GM19324 (cell line): ENCODE measurements at regions not wholly inside any gene's neighbourhood (a gene's known extent, or its start where the extent isn't known, plus 50 kb on each side); places are given as distances from the start of the nearest gene placed in this dataset.
"Not testable (repeated sequence)": the region's sequence is repeated elsewhere in the genome, so short reads cannot be mapped to it uniquely, and the experiment has no call there.

ENCODE experiments used
- ATAC-seq: cut with Tn5 transposase; IDR thresholded peaks from one replicate; pipeline ENCODE4 v1.9.1; 2021; ENCODE audit warnings: mild to moderate bottlenecking, moderate library complexity; ENCODE audit not compliant: unreplicated experiment, low FRiP score

GRCh38 chr14:34053666-34054065, 102.8 kb upstream of the EGLN3 start:
- no peak for ATAC-seq

GRCh38 chr14:34052658-34053014, 101.8 kb upstream of the EGLN3 start:
- no peak for ATAC-seq

DNA sequence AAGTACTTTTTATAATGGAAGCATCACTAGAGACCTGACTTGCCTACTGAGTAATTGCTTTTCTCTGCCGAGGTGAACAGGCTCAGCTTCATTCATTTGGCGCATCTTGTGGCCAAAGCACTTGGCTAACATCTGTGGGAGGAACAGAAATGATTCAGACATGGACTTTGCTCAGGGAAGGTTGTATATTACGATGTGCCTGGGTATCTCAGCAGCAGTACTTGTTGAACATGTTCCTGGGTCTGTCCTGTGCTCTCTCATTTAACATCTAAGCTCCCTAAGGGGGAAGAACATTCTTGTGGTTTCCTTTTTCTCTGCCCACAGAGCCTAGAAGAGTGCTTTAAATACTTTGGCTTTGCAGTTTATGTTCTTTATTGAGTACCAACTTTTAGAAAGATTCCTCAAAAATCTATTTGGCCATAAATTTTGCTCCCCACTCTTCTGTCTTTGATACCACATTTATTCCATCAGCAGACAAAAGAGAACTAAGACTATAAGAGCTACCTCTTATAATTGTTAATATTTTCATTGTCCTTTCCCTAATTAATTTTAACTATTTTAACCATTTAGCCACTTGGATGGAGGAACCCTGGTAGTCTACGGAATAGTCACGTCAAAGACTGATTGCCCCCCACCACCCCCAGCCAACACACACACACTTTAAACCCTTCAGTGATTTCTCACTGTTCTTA, 101.2 kb upstream of the EGLN3 start:
- ATAC-seq = peak; percentile 36

- ATAC-seq = no peak
These were observed 99.7 kb upstream of the EGLN3 start for GRCh38 chr14:34050606-34051005.

- no peak for ATAC-seq
These were observed 98.9 kb upstream of the EGLN3 start for GRCh38 chr14:34049790-34050189.

DNA sequence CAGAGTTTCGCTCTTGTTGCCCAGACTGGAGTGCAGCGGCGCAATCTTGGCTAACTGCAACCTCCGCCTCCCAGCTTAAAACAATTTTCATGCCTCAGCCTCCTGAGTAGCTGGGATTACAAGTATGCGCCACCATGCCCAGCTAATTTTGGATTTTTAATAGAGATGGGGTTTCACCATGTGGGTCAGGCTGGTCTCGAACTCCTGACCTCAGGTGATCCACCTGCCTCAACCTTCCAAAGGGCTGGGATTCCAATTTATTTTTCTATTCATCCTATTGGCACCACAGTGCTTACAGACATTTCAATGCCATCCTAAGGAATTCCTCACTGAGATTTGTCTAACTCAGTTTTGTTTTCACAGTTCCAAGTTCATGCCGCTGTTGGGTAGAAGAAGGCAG, 98.3 kb upstream of the EGLN3 start:
- not testable (repeated sequence) for ATAC-seq

DNA sequence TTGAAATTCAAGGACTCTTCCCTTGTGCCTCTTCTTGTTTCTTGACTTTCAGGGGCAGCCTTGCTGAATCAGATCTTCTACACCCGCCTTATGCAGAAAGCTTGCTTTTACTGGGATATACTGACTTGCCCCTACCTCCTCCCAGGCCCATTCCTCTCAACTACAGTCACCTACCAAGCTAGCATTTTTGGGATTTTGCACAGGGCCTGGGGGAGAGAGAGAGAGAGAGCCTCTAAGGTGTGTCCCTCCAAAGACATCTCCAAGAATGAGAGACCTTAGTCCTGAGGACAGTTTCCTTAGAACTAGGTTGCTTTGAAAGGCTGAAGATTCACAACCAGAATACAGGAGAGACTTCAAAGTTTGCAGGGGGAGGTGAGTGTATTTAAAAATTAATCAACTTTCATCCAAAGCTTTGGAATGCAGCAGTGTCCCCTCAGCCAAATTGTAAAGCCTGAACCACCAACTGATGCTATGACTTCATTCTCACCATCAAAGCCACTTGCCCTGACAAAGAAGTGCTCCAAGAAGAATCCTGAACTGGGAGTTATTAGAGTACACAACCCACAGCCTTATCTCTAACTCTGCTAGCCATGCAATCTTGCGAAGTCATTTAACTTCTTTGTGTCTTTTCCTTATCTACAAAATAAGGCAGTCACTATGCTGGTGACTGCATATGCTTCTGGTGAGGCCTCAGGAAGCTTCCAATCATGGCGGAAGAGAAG, 96.1 kb upstream of the EGLN3 start:
- ATAC-seq = no peak

DNA sequence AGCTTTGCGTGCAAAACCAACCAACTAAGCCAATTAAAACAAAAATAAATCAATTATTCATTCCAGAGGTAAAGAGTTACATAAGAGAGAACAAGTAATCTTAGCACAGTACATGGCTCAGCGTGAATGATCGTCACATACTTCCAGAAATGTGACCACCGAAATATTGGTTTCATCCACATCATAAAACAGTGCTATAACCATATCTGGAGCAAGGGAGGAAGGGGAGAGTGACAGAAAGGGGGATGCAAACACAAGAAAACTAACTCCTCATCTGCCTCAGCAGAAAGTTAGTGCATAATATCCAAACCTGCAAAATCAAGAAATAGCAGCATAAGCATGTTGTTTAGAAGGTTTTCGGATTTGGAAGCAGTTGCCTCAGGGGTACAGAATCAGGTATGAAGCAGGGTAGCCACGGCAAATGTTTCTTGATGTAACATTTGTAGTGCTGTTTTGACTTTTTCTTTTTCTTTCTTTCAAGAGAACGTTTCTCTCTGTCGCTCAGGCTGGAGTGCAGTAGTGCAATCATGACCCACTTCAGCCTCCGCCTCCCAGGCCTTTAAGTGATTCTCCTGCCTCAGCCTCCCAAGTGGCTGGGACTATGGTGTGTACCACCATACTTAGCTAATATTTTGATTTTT, 93.9 kb upstream of the EGLN3 start:
- no peak for ATAC-seq

- no peak for ATAC-seq
These were observed 93.4 kb upstream of the EGLN3 start for GRCh38 chr14:34044373-34044637.

GRCh38 chr14:34043627-34044372, 92.9 kb upstream of the EGLN3 start:
- no peak for ATAC-seq

GRCh38 chr14:34041220-34041619, 90.3 kb upstream of the EGLN3 start:
- no peak for ATAC-seq

DNA sequence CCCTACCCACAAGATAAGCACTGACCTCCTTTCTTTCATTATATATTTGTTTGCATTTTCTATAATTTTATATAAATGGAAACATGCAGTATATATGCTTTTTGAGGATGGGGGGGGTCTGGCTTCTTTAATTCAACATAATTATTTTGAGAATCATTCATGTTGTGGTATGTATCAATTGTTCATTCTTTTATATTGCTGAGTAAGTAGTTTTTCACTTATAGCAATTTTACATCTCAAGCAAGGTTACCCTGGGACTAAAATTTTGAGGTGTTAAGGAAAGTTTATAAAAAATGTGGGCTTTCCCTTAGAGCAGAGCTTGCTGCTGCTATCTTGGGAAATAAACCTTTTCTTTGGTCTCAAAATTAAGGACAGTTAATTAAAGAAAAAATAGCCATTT, 89.9 kb upstream of the EGLN3 start:
- ATAC-seq = no peak

- no peak for ATAC-seq
These were observed 88.7 kb upstream of the EGLN3 start for GRCh38 chr14:34039428-34040047.

DNA sequence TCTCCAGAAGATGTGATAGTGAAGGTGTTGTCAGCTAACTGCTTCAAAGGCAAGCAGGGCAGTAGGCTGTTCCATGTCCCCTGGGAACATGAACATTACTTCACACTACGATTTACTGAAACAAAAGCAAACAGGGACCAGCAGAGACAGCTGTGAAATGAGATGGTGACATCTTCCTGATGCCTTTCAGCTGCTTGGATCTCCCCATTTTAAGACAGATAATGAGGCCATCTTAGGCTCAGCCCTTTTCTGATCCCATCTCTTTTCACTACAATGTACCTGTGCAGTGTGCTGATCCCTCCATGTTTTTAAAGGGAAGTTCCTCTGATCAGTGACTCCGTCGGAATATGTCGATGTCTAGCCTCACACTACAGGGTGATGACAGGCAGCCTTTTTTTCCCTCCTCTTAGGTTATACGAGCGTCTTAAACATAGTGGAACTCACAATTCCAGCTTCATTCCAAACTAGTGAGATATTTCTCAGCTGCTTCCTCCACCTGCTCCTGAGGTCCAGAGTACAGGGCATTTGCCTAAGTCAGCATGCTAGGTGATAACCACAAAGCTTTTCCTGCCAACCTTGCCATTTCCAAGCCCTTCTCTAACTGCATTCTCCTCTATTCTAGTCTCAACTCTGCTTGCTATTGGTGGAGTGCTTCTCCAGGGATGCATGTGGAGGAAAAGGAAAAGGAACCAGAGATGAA, 87.6 kb upstream of the EGLN3 start:
- ATAC-seq = no peak

DNA sequence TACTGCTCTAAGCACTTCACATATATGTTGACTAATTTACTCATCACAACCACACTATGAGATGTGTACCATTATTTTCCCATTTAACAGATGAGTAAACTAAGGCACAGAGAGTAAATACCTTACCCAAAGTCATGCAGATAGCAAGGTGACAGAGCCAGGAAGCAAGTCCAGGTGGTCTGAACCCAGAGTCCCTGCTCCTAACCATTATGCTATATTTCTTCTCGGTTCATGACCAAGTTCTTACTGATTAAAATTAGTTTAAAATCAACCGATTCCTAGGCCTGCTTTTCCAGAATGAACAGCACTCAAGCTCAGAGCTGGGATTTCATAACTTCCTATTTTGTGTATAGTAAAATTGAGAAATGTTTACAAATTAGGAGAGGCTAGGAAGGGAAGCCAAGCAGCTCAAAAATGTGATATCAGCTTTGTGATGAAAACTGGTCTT, 85.5 kb upstream of the EGLN3 start:
- ATAC-seq = no peak

DNA sequence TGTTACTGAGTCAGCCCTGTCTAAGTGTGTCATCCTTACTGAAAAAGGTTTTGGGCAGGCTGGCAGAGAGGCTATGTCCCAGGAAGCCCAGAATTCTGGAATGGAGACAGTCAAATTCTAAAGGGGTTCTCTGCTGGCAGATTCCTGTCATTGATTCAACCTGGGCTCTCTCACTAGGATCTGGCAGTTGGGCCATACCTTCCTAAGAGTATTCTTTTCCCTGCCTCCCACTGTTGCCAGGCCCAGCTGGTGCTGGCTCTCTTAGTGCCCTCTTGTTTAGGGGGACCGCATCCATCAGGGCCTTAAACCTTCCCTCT, 85.0 kb upstream of the EGLN3 start:
- ATAC-seq = no peak

DNA sequence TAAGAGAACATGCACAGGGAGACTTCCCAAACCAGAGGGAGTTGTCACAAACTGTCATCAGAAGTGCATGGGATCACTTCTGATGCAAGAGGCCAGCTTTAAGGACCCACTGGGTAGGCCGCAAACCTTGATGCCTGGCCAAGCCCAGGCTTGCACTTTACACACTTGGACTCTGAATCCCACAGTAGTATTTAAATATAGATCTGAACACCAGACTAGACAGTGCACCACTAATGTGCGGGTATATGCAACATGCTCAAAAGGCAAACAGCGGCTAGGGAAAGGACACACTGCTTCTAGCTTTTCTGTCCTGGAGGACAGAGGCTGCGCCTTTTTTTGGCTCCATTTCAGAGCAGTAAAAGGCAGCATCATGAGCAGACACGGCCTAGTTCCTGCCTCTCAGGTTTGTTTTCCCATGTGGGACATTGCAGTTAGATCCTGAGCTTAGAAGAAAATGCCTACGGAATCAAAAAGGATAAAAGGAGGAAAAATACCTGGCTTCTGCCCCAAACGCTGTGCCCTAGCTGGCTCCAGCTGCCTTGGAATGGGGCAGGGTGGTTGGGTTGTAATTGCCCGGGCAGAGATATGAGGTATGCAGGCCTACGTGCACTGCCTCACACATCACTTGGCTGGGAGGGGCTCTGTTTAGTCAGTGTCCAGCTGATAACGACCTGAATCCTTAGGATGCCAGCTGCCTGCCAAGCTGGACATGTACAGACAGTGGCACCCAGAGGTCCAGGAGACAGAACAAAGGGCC, 84.5 kb upstream of the EGLN3 start:
- ATAC-seq = no peak

DNA sequence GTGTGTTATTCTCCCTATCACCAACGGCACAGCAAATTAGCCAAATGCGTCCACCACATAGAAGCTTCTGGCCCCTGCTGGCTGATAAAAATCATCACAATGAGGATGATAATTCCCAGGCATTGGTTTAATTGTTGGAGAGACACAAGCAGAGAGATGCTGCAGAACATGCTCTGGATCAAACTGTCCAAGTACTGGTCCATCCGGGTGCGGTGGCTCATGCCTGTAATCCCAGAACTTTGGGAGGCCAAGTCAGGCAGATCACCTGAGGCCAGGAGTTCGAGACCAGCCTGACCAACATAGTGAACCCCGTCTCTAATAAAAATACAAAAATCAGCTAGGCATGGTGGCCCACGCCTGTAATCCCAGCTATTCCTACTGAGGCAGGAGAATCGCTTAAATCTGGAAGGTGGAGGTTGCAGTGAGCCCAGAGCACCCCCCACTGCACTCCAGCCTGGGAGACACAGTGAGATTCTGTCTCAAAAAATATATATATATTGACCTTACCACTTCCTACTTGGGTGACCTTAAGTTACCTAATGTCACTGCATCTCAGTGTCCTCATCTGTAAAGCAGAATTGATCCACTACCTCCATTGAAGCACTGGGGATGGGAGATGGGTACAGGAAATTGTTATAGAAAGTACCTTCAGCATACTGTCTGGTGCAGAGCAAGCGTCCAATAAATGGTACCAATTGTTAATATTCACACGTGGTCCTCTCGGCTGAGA, 83.7 kb upstream of the EGLN3 start:
- no peak for ATAC-seq

- ATAC-seq = no peak
These were observed 81.8 kb upstream of the EGLN3 start for GRCh38 chr14:34032720-34033119.
